HG02943 (cell line): ENCODE measurements at regions not wholly inside any gene's neighbourhood (a gene's known extent, or its start where the extent isn't known, plus 50 kb on each side); places are given as distances from the start of the nearest gene placed in this dataset.
"Not testable (repeated sequence)": the region's sequence is repeated elsewhere in the genome, so short reads cannot be mapped to it uniquely, and the experiment has no call there.

Experiments
- ATAC-seq: cut with Tn5 transposase; IDR thresholded peaks from one replicate; pipeline ENCODE4 v1.9.1; 2021; ENCODE audit warnings: mild to moderate bottlenecking, low read depth, moderate library complexity; ENCODE audit not compliant: unreplicated experiment

DNA sequence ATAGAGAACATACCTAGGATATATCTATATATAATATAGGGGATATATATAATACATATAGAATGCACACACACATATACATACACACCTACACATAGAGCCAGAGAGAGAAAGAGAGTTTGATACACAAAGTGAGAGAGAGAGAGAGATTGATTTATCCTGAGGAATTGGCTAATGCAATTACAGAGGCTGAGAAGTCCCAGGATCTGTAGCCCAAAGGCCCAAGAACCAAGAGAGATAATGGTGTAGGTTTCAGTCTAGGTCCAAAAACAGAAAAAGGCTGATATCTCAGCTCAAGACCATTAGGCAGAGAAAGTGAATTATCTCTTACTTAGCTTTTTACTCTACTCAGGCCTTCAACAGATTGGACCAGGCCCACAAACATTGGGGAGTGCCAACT lies 715.0 kb upstream of the LCORL start:
- no peak for ATAC-seq

DNA sequence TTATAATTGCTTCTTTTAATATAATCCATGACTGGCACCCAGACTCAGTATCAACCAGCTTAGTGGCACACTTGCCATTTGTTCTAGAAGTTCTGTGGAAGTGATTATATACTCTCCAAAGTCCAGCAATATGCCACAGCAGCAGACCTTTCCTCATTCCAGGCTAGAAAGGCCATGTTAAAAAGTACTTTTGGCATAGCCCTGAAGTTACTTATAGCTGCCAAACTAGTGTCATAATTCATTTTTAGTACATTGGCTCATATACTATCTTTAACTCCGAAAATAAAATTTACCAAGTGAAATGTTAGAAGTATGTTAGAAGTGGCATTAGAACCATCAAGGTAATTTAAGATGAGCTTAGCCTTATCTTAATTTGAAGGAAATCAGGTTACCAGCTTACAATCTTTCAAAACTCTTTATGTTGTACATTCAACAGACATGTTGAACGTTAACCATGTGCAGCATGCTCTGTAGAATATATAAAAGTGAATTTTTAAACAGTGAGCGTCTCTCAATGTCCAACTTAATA lies 714.2 kb upstream of the LCORL start:
- no peak for ATAC-seq

DNA sequence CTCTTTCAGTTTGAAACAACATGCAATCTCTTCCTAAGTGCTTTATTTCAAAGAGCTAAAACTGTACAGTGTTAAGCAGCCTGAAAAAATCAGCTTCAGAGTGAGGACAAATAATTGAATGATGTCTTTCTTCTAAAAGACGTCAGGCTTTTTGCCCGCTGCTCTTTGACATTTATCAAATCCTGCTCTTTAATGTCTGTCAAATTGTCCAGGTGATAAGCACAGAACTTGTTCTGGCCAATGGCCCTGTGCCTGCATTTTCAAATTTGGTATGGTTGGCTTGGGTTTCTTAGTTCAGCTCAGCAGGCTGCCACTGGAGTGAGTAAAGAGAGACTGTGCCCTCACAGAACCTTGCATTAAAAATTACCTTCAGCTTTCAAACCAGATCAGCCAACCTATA lies 712.9 kb upstream of the LCORL start:
- ATAC-seq = no peak

DNA sequence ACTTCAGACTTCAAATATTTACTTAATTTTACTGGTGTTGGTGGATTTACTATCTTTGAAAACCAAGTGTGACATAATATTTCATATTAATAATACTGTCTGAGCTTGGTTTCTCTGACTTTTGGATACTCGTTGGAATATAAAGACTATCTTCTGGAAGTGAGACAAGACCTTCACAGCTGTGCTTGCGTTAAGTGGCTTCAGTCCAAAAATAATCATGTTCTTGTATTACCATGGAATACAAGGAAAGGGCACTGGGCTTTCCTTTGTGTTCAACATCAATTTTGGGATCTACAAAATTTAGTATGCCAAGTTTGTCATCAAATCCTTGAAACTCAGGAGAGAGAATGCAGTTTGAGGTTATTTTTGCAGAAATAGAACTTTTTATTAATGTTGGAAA lies 712.4 kb upstream of the LCORL start:
- no peak for ATAC-seq

DNA sequence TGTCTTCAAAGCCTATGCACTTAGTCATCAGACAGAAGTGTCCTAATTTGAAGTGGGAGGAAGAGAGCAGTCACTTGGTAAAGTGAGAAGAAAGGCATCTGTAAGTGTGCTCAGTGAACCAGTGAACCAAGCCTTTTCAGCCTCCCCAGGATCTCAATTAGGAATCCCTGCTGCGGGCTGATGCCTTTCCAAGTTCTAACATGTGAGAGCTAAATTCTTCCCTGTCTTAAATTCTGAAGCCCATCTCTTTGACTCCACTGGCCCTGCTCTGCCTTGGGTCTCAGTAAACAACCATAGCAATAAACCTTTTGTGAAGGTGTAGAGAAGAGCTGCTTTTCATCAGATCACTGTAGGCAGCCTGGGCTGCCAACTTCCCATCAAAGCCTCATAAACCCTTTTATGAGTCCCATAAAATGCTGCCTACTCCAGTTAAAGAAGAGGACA lies 701.2 kb upstream of the LCORL start:
- no peak for ATAC-seq

DNA sequence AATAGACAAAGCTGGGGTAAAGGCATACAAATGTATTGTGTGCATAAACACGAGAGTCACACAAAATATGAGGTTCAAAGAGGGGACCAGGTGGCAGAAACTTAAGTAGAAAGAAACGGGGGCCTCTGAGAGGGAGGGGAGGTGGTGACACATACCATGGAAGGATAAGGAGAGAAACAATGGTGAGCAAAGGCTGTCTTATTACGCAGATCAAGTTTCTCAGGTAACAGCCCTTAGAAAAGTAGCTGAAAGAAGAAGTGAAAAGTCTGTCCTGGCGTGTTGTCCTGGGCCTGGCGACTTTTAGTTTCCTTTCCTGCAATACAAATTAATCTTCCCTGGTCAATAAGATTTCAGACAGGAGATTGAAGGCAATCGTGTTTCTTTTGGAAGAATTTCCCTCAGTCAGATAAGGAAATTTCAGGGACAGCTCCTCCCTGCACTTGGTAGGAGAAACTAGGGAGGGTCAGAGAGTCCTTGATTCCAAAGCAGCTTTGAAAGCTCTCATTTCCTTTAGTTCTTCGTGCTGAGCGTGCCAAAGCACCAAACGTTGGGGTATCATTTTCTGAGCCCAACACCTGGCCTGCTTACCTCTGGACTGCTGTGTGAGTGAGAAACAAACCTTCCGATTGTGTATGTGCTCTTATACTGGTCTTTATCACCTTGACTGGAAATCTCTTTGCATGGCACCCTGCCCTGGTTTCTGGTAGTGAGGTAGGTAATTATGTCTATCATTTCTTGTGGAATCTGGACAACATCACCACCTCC lies 676.7 kb upstream of the LCORL start:
- ATAC-seq = no peak

DNA sequence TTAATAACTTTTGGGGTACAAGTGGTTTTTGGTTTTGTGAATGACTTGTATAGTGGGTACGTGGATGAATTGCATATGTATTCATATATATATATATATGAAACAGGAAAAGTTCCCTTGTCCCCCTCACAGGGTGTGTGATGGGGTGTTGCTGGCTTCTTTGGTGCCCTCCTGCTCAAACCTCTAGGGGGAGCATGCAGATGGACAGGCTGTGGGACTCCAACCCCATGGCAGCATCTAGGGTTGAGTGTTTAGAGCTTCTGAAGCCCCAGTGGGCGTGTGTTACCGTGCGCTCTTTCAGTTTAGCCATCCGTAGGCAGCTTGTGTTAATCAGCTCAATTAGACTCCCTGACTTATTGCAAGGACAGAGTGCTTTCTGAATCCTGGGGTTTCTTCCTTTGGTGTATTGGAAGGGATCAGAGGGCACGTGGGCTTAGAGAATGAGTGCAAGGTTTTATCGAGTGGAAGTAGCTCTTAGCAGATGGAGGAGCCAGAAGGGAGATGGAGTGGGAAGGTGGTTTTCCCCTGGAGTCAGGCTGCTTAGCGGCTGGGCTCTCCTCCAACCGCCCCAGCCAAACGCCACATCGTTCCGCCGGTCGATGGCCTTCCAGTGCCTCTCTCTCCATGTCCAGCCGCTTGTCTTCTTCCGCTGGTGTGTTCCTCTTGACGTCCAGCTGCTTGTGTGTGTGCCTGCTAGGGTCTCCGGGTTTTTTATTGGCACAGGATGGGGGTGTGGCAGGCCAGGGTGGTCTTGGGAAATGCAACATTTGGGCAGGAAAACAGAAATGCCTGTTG lies 674.4 kb upstream of the LCORL start:
- ATAC-seq = no peak

DNA sequence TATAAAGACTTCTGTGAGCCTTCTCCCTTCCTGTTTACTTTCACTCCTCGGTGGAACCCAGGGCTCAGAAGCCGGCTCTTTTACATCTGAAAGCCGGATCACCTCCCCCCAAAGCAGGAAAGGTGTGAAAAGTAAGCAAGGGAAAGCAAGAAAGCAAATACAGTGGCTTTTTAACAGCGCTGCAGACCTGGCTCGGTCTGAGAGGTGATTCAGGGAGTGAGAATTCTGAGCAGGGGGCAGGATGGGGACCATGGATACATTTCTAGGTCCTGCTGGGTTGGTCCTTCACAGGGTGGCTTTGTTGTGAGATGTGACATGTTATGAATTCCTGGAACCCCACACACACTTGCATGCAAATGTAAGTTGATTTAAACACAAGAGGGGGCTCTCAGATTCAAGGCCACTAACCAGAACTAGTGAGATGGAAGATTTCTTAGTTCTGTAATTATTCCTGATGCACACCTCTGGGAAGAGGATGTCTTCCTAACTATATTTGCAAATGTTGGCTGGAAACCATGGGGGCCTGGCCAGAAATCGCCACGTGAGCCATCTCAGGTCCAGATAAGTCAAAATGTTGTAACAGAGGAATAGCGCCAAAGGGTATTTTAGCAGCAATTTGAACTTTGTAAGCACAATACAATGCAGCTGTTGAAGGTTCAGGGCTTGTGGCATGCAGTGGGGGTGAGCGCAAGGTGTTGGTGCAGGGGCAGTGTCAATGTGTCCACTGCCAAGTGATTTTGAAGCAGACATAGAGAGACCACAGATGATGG lies 670.1 kb upstream of the LCORL start:
- ATAC-seq = no peak

DNA sequence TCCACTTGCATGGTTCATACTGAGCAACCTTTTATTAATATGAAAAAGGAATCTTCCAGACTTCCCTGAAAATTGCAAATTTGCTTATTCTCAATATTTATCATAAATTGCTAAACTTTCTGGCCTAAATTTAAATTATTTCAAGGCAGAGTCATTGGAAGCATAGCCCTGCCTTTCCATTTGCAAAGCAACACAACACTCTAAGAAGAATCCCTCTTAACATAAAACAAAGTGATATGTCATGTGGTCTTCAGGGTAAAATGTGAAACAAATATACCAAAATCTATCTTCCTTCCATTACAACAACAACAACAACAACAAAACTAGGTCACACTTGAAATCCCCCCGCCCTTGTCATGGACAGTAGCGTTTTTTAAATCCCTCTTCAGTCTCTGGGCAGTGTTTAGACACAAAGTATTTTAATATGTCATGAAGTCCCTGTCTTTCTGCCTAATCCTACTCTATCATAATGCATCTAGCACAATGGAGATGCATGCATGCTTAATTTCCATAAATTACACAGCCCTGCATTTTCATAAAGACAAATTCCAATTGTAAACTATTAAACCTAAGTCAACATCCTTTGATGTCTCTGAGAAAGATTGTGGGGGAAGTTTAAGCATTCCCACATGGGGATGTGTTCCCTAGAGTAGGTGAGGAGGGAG lies 668.9 kb upstream of the LCORL start:
- no peak for ATAC-seq

DNA sequence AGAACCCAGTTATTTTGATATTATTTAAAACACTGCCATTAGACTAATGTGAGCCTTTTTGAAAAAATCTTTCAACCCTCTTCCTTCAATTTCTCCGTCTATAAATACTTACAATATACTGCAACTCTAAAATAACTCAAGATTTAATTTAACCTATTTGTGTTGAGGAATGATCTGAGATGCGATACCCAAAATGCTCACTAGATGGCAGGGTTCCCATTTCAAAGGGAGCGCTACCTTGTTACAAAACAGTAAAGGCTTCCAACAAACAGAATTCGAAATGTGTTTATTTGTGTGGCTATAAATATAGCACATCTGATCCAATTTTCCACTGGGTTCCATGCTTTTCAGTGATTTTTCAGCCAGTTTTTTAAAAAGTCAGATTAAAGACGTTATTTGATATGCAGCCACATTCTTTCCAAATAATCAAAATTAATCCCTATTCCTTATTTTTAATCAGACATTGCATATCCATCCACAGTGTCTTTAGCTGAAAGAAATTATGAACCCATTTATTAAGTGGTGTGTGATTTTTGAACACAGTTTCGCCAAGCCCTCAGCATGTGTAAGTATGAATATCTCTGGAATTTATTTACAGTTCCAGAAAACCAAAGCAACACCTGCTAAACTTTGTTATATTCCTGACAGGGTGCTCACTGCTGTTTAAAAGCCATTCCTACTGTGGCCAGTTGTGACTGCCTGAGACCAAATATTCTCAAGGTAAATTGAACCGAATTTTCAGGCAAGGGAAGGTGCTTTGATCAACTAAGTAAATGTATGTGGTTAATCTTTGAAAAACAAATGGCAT lies 668.0 kb upstream of the LCORL start:
- no peak for ATAC-seq

DNA sequence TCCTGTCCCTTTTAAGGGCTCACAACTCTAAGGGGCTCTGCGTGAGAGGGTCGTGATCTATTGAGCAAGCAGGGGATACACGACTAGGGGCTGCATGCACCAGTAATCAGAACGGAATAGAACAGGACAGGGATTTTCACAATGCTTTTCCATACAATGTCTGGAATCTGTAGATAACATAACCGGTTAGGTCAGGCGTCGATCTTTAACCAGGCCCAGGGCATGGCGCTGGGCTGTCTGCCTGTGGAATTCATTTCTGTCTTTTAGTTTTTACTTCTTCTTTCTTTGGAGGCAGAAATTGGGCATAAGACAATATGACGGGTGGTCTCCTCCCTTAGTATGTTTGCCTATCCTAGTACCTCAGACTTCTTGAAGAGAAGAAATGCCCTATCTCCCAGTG lies 666.8 kb upstream of the LCORL start:
- ATAC-seq = not testable (repeated sequence)

DNA sequence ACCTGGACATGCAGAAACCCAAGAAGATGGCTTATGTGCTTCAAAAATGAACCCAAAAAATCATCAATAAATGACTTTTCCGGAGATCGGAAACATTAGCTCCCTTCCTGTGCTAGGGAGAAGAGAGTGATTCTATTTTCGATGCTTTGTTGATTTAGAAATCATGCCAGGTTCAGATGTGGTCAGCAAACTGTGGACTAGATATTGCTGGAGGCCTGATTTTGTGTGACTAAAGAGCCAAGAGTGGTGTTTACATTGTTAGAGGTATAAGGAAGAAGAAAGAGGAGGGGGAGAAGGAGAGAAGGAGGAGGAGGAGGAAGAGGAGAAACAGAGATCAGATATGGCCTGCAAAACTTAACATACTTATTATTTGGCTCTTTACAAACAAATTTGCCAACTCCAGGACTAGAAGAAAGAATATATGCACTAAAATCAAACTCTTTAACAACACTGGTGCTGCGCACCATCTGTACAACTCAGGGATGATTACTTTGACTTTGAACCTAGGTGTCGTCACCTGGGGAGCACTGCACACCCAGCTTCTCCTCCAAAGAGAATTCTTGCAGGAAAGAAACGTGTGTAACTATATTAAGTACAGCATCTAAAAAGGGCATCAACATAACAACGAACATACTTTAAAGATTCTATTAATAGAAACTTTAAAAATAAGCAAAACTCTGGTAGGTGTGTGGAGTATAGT lies 664.9 kb upstream of the LCORL start:
- ATAC-seq = no peak

DNA sequence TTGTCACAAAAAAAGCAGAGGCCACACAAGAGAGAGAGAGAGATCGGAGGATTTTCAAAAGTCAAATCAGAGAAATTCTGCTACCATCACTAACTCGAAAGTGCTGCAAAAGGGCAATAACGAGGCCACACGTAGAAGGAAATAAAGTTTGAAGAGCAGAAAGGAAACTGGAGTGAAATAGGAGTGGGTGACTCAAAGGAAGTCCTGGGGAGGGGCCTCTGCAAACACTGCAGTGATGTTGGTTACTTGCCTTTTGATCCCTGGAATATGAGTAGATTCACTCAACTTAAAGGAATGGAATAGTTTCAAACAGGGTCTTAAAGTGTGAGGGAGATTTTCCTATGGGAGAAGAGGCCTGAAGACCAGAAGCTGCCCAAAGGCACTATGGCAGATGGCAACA lies 663.4 kb upstream of the LCORL start:
- ATAC-seq = no peak

DNA sequence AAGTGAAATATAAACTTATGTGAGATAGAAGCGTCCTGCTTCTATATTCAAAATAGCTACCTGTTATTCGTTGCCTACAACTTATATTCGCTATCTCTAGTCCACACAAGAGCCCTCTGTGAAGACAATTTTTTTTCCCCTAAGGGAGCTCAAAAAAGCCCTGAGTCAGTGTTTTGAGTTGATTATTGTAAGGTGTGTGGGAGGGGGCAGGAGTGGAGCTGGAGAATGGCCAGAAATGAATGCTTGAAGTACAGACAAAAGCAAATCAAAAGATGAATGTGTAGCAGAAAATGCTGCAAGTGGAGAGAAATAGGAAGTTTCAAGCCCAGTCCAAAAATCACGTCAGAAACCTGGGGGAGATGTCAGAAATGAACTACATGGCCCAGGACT lies 655.0 kb upstream of the LCORL start:
- ATAC-seq = no peak

DNA sequence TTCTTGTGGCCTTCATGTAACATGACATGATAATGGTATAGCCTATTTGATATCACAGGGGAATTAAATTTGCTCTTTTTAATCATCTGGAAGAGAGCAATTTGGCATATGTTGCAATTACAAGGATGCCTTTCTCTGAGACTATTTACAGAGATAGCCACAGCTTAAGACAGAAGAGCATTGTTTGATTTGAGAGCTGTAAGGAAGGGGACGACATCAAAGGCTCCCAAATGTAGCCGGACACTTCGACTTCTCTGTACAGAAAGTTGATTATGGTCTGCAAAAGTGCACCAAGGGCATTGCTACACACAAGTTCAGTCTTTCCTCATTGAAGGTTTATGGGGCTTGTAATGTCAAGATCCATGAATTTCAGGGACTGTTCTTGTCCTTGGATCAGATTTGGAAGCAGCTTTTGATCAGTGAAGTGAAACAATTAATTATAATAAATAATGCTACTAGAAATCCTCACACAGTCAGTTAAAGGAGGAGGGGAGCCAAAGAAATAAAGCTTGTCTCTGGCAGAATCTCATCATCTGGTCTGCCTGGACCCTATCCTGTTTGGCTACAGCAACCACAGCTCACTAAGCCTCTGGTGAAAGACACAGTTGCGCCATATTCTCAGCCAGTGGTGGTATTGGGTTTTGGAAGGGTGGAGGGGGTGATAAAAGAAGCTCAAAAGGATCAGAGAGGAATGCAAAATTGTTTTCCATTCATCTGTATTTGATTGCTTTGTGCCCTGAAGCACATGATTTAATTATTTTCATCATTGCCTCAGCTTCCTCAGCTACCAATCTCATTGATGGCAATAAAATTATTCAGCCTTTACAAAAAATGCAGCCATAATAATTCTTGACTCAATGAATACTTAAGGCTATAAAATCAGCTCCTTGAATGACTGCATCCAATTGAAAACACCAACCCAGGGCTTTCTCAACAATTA lies 654.3 kb upstream of the LCORL start:
- no peak for ATAC-seq

DNA sequence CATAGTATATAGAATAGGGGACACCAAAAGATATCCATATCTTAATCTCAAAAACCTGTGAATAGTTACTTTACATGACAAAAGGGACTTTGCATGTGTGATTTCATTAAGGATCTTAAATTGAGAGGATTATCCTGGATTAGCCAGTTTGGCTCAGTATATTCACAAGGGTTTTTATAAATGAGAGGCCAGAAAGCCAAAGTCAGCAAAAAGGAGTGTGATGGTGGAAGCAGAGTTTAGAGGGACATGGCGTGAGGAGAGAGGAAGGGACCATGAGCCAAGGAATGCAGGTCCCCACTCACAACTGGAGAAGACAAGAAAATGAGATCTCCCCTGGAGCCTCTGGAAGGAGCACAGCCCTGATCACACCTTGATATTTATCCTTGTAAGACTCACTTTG lies 648.5 kb upstream of the LCORL start:
- ATAC-seq = no peak

DNA sequence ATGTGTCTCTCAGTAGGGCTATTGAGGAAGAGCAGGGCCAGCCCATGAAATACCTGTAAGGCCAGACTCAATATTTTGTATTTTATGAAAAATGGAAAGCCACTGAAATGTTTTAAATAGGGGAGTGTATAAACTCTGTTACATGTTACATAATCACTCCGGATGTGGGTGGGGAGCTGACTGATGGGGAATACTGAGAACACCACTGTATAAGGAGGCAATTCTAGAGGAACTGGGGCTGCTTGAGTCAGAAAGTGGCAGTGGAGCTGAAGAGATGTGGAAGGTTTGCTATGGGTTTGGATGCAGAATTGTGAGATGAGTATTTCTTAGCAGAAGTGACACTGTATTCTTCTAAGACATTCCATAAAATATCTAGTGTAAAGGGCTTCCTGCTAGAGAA lies 647.8 kb upstream of the LCORL start:
- no peak for ATAC-seq

DNA sequence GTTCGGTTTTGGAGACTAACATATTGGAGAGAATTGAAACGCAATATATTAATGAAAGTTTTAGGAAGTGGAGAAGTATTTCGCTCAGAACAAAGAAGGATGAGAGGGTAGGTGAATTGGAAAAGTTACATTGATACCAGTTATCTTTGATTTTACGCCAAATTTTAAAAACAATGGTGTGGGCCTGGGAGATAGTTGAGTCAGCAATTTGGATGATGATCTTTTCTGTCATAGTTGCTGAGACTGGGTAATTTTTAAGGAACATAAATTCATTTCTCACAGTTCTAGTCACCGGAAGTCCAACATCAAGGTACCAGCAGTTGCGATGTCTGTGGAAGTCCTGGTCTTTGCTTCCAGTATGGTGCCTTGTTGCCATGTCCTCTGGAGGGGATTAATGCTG lies 644.8 kb upstream of the LCORL start:
- ATAC-seq = no peak
